Hepatocyte (in vitro differentiated cells): ENCODE measurements at regions not wholly inside any gene's neighbourhood (a gene's known extent, or its start where the extent isn't known, plus 50 kb on each side); places are given as distances from the start of the nearest gene placed in this dataset.

ENCODE experiments used
- CTCF ChIP-seq: fragments of 200-600 bp; sonication (generic); IDR thresholded peaks from 2 replicates; pipeline ENCODE4 v1.5.1; 2016; ENCODE audit warnings: antibody characterized with exemption, mild to moderate bottlenecking; ENCODE audit not compliant: poor library complexity
- EZH2phosphoT487 ChIP-seq: fragments of 200-600 bp; sonication (generic); IDR thresholded peaks from one replicate; pipeline ENCODE4 v1.6.1; 2018; ENCODE audit warnings: antibody characterized with exemption, mild to moderate bottlenecking, low read depth, moderate library complexity; ENCODE audit not compliant: unreplicated experiment, severe bottlenecking

- TF ChIP-seq CTCF (no peak), EZH2phosphoT487 (no peak)
Measured at GRCh38 chr18:56460581-56460980, 177.8 kb downstream of the TXNL1 start.
